Endothelial cell (in vitro differentiated cells): ENCODE measurements at regions not wholly inside any gene's neighbourhood (a gene's known extent, or its start where the extent isn't known, plus 50 kb on each side); places are given as distances from the start of the nearest gene placed in this dataset.

Experiments
- DNase-seq: peaks from one replicate; pipeline ENCODE4 v3.0.0; 2021; ENCODE audit warnings: low spot score
- H3K27ac Mint-ChIP-seq: one replicate; pipeline ENCODE4 v1.8.0; 2021; ENCODE audit warnings: mixed read lengths, inconsistent platforms; ENCODE audit not compliant: unreplicated experiment
- H3K27me3 Mint-ChIP-seq: one replicate; pipeline ENCODE4 v1.8.0; 2021; ENCODE audit warnings: mild to moderate bottlenecking, moderate library complexity, mixed read lengths, inconsistent platforms; ENCODE audit not compliant: unreplicated experiment
- H3K36me3 Mint-ChIP-seq: one replicate; pipeline ENCODE4 v1.8.0; 2021; ENCODE audit warnings: mild to moderate bottlenecking, low read depth, mixed read lengths, inconsistent platforms; ENCODE audit not compliant: unreplicated experiment
- H3K4me1 Mint-ChIP-seq: one replicate; pipeline ENCODE4 v1.8.0; 2021; ENCODE audit warnings: mild to moderate bottlenecking, mixed read lengths, inconsistent platforms; ENCODE audit not compliant: unreplicated experiment
- H3K4me3 Mint-ChIP-seq: one replicate; pipeline ENCODE4 v1.8.0; 2021; ENCODE audit warnings: mild to moderate bottlenecking, mixed read lengths, inconsistent platforms; ENCODE audit not compliant: unreplicated experiment
- H3K9me3 Mint-ChIP-seq: one replicate; pipeline ENCODE4 v1.8.0; 2021; ENCODE audit warnings: mixed read lengths, inconsistent platforms; ENCODE audit not compliant: unreplicated experiment
- TF ChIP-seq, protein P1 (sequence below): fragments of 200-600 bp; sonication (generic); IDR thresholded peaks from one replicate; pipeline ENCODE4 v1.5.0; 2021; ENCODE audit warnings: antibody characterized with exemption; ENCODE audit not compliant: unreplicated experiment

DNA sequence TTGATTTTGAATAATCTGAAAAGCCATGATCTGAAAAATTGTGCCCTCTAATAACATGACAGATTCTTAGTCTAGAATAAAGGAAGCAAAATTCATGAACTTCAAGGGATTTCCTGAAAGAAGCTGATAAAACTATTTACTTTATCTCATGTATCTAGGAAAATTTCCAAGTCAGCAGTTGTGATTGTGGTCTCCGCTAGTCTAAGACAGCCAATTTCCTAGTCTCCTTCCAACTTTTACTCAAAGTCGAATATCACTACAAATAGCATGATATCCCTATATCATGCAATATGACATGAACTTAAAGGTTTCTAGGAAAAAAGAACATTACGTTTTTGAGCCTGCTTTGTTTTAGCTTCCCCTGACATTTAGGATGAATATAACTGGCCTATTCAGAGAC lies 202.1 kb upstream of the GHITM start:
- H3K9me3 Mint-ChIP-seq = no peaks in the 10 kb centered on the region
- no peak overlapping the region for H3K27ac Mint-ChIP-seq
- no peaks in the 10 kb centered on the region for H3K36me3 Mint-ChIP-seq
- H3K27me3 Mint-ChIP-seq = peaks cover 2% of the 10 kb centered on the region
- TF ChIP-seq, protein P1, sequence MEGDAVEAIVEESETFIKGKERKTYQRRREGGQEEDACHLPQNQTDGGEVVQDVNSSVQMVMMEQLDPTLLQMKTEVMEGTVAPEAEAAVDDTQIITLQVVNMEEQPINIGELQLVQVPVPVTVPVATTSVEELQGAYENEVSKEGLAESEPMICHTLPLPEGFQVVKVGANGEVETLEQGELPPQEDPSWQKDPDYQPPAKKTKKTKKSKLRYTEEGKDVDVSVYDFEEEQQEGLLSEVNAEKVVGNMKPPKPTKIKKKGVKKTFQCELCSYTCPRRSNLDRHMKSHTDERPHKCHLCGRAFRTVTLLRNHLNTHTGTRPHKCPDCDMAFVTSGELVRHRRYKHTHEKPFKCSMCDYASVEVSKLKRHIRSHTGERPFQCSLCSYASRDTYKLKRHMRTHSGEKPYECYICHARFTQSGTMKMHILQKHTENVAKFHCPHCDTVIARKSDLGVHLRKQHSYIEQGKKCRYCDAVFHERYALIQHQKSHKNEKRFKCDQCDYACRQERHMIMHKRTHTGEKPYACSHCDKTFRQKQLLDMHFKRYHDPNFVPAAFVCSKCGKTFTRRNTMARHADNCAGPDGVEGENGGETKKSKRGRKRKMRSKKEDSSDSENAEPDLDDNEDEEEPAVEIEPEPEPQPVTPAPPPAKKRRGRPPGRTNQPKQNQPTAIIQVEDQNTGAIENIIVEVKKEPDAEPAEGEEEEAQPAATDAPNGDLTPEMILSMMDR = no peak
- no peak overlapping the region for H3K4me3 Mint-ChIP-seq
- no peaks in the 10 kb centered on the region for H3K4me1 Mint-ChIP-seq
- DNase-seq = no peak

GRCh38 chr10:83937826-83938225 lies 201.5 kb upstream of the GHITM start:
- peaks cover 2% of the 10 kb centered on the region for H3K27me3 Mint-ChIP-seq
- H3K4me3 Mint-ChIP-seq = no peak overlapping the region
- H3K4me1 Mint-ChIP-seq = peaks cover 2% of the 10 kb centered on the region
- no peaks in the 10 kb centered on the region for H3K9me3 Mint-ChIP-seq
- TF ChIP-seq, protein P1 = no peak
- no peaks in the 10 kb centered on the region for H3K36me3 Mint-ChIP-seq
- DNase-seq = no peak
- no peak overlapping the region for H3K27ac Mint-ChIP-seq

DNA sequence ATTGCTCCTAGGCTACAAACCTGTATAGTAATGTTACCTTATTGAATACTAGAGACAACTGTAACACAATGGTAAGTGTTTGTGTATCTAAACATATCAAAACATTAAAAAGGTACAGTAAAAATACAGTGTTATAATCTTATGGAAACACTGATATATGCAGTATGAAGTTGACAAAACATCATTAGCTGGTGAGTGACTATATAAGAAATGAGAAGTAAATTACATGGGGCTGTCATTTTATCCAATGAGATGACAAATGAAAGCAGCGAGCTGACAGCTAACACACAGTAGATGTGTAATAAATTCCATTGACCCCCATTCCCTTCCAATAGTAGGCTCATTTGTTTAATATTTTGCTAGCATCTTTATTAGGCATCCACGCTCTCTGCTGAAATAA lies 198.1 kb upstream of the GHITM start:
- H3K27me3 Mint-ChIP-seq = peaks cover 2% of the 10 kb centered on the region
- H3K36me3 Mint-ChIP-seq = no peaks in the 10 kb centered on the region
- peaks cover 10% of the 10 kb centered on the region for H3K4me1 Mint-ChIP-seq
- no peaks in the 10 kb centered on the region for H3K9me3 Mint-ChIP-seq
- no peak overlapping the region for H3K27ac Mint-ChIP-seq
- TF ChIP-seq, protein P1 = no peak
- no peak overlapping the region for H3K4me3 Mint-ChIP-seq
- DNase-seq = no peak

DNA sequence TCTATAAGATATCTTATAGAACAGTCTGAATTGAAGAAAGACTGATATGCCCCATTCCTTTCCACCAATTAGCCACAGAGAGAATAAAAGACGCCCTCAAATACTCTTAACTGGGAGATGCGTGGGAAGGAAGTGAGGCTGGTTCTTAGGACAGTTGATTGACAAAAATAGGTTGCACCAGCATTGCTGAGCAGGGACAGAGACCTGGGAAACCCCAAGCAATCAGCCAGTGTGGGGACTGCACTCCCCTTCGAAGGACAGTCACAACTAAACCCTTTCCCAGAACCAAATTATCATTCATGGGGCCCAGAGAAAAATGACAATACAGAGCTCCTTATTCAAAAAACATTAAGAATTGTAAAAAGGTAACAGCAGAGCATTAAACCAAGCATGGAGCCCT lies 196.9 kb upstream of the GHITM start:
- Mint-ChIP-seq H3K9me3 (no peaks in the 10 kb centered on the region), H3K27ac (no peak overlapping the region), H3K36me3 (no peaks in the 10 kb centered on the region), H3K4me1 (peaks cover 10% of the 10 kb centered on the region), H3K4me3 (no peak overlapping the region), H3K27me3 (peaks cover 2% of the 10 kb centered on the region)
- TF ChIP-seq, protein P1 = no peak
- no peak for DNase-seq

DNA sequence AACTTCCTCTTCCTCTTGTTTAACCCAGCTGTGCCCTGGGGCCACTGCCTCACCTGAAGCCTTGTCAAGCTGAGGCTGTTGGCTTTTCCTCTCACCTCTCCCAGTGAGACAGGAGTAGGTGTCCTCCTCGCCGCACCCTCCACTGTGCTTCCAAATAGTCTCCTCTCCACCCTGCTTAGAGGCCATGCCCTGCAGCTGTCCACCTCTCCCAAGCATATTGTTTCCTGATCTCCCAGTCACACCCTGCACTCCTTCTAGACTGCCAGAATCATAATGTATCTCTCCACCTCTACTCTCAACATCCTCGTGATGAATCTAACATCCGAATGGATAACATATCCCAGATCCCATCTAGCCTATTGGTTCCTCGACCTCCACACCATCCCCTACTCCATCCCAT lies 196.3 kb upstream of the GHITM start:
- peaks cover 10% of the 10 kb centered on the region for H3K4me1 Mint-ChIP-seq
- TF ChIP-seq, protein P1 = no peak
- no peak overlapping the region for H3K4me3 Mint-ChIP-seq
- no peaks in the 10 kb centered on the region for H3K9me3 Mint-ChIP-seq
- no peaks in the 10 kb centered on the region for H3K36me3 Mint-ChIP-seq
- H3K27me3 Mint-ChIP-seq = peaks cover 2% of the 10 kb centered on the region
- H3K27ac Mint-ChIP-seq = no peak overlapping the region
- DNase-seq = no peak
